Stimulated activated naive B cell treated with anti-CD40 and anti-IgM and Interleukin-4, amounts not matched to agents 10 μg/mL and 1 μg/mL and 100 μg/mL, for 72 hours (primary cell): ENCODE measurements at regions not wholly inside any gene's neighbourhood (a gene's known extent, or its start where the extent isn't known, plus 50 kb on each side); places are given as distances from the start of the nearest gene placed in this dataset.

Experiments
- ATAC-seq, 2 donors: fragments of 150-1000 bp; cut with Tn5 transposase; replicated peaks; 2 replicates each; pipeline ENCODE4 v1.10.0; 2021; ENCODE audit warnings: moderate library complexity in 1 of 2
- DNase-seq: peaks from one replicate; pipeline ENCODE4 v3.0.0; 2021
- H3K27ac Mint-ChIP-seq: one replicate; pipeline ENCODE4 v1.8.0; 2022; ENCODE audit warnings: mild to moderate bottlenecking, mixed read lengths
- H3K27me3 Mint-ChIP-seq, 2 donors: one replicate each; pipeline ENCODE4 v1.8.0; 2022; ENCODE audit warnings: mixed read lengths in 2 of 2
- H3K36me3 Mint-ChIP-seq, 2 donors: one replicate each; pipeline ENCODE4 v1.8.0; 2022; ENCODE audit warnings: mixed read lengths in 2 of 2, mild to moderate bottlenecking in 1 of 2
- H3K4me1 Mint-ChIP-seq, 2 donors: one replicate each; pipeline ENCODE4 v1.8.0; 2022; ENCODE audit warnings: mixed read lengths in 2 of 2, mild to moderate bottlenecking in 1 of 2
- H3K4me3 Mint-ChIP-seq, 2 donors: one replicate each; pipeline ENCODE4 v1.8.0; 2022; ENCODE audit warnings: mild to moderate bottlenecking in 2 of 2, mixed read lengths in 2 of 2, moderate library complexity in 1 of 2
- H3K9me3 Mint-ChIP-seq, 2 donors: one replicate each; pipeline ENCODE4 v1.8.0; 2022; ENCODE audit warnings: mixed read lengths in 2 of 2, mild to moderate bottlenecking in 1 of 2

DNA sequence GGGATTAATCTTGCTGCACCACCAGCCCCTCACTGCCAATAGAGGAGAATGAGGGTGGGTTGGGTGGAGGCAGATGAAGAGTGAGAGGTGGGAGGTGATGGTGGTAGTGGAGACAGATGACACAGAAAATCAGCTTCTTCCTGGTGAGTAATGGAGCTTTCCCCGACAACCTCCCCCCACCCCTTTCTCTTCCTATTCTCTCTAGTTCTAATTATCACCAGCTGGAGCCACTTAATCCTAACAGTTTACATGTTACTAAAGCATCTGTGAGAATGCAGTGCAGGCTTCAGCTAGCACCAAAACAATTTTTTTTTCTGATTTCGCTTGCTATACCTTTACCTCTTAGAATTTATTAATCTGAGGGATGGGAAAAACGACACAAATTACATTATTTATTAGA, 116.1 kb upstream of the DNAJC19 start:
- DNase-seq (no peak), ATAC-seq (no peak)
- Mint-ChIP-seq H3K27ac (no peak overlapping the region), H3K9me3 (peaks cover 6 to 10% of the 10 kb centered on the region in 2 donors), H3K27me3 (no peaks in the 10 kb centered on the region), H3K4me3 (no peak overlapping the region), H3K4me1 (no peaks in the 10 kb centered on the region), H3K36me3 (peaks cover 1 to 4% of the 10 kb centered on the region in 2 donors)

DNA sequence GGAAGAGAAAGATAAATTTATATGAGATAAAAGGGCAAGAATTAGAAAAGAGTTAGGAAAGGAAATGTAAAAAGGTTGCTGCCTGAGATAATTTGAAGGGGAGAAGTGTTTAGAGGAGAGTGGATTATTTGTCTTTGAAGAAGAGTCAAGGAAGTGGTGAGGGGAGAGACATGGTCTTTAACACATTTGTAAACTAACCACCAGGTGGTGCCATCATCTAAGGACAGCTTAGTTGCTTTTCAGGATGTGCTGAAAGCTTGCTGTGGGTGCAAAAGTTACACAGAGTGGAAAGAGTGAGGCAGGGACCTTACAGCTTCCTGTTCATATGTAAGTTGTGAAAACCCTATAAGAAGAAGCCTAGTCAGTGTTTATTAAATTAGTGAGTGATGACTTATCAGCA, 114.1 kb upstream of the DNAJC19 start:
- ATAC-seq = no peak
- H3K36me3 Mint-ChIP-seq = peaks cover 1 to 4% of the 10 kb centered on the region in 2 donors
- no peak overlapping the region for H3K4me3 Mint-ChIP-seq
- H3K27me3 Mint-ChIP-seq = no peaks in the 10 kb centered on the region
- no peak for DNase-seq
- no peaks in the 10 kb centered on the region for H3K4me1 Mint-ChIP-seq
- no peak overlapping the region for H3K27ac Mint-ChIP-seq
- H3K9me3 Mint-ChIP-seq = peaks cover 6 to 9% of the 10 kb centered on the region in 2 donors

DNA sequence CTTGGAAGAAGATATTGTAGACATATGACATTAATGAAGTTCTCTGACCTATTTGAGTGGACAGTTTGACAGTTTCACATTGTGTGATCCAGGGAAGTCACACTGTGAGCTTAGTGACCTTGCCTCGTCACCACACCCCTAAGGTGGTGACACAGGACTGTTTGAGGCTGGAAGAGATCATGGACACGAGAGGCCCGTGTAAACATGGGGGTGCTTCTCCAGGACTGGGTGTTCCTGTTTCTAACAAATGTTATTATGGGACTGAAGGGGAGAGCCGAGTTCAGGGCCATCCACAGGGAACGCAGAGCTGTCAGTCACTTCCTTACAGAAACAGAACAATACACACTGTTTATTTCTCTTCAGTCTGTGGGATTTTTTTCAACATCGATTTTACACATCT, 96.5 kb upstream of the DNAJC19 start:
- H3K4me1 Mint-ChIP-seq = no peaks in the 10 kb centered on the region
- H3K27ac Mint-ChIP-seq = no peak overlapping the region
- H3K36me3 Mint-ChIP-seq = no peaks in the 10 kb centered on the region
- no peak overlapping the region for H3K4me3 Mint-ChIP-seq
- peaks cover 0 to 8% of the 10 kb centered on the region in 2 donors for H3K9me3 Mint-ChIP-seq
- ATAC-seq (no peak), DNase-seq (no peak)
- H3K27me3 Mint-ChIP-seq = no peaks in the 10 kb centered on the region

DNA sequence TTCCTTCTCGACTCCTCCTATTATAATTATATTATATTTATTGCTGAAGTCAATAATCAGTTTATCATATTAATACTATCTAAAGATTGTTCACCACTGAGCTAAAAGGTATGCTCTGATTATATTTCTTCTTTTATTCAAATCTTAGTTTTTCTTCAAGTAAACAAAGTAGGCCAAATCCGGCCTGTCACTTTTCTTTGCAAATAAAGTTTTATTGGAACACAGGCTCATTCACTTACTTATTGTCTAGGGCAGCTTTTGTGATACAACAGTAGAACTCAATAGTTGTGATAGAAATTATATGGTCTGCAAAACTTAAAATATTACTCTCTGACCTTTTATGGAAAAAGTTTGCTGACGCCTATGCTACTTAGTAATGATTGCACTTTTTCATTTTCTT, 92.4 kb upstream of the DNAJC19 start:
- Mint-ChIP-seq H3K9me3 (peaks cover 0 to 1% of the 10 kb centered on the region in 2 donors), H3K4me3 (no peak overlapping the region), H3K27me3 (no peaks in the 10 kb centered on the region), H3K36me3 (no peaks in the 10 kb centered on the region), H3K4me1 (no peaks in the 10 kb centered on the region), H3K27ac (no peak overlapping the region)
- DNase-seq (no peak), ATAC-seq (no peak)

DNA sequence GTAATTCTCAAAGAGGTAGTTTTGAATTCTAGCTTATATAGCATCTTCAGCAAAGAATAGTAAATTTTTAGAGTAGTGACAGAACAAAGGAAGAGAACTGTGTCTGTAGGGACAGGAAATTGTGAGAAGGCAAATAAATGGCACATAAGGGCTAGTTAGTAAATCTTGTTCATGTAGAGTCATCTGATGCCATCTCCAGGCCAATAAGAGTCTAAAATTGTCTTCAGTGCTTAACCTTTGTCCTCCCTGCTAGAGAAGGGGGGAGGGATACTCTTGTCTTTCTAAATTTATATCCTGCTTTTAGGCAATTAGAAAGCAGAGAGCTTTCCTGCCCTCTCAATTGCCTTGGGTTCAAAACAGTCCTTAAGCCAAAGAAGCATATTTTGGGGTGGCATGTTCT, 87.0 kb upstream of the DNAJC19 start:
- no peaks in the 10 kb centered on the region for H3K27me3 Mint-ChIP-seq
- H3K4me3 Mint-ChIP-seq = no peak overlapping the region
- DNase-seq (no peak), ATAC-seq (no peak)
- H3K27ac Mint-ChIP-seq = no peak overlapping the region
- no peaks in the 10 kb centered on the region for H3K4me1 Mint-ChIP-seq
- H3K36me3 Mint-ChIP-seq = no peaks in the 10 kb centered on the region
- peaks cover 10 to 17% of the 10 kb centered on the region in 2 donors for H3K9me3 Mint-ChIP-seq

DNA sequence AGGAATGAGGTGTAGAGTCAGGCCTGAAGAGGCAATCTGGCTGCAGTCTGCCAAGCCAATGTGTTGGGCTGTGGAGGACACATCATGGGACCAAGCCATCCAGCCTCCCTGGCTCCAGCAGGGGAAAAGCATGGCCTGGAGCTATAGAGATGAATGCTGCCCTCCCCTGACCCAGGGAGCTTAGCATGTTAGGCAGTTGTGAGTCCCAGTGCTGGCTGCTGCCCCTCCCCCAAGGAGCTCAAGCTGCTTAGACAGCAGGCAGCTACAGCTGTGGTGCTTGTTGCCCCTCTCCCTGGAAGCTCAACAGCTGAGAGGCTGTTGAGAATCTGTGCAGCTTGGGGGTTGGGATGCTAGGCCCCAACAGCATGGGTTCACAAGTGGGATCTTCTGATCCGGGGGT, 85.6 kb upstream of the DNAJC19 start:
- no peak overlapping the region for H3K4me3 Mint-ChIP-seq
- H3K27ac Mint-ChIP-seq = no peak overlapping the region
- no peaks in the 10 kb centered on the region for H3K36me3 Mint-ChIP-seq
- ATAC-seq (no peak), DNase-seq (no peak)
- no peaks in the 10 kb centered on the region for H3K4me1 Mint-ChIP-seq
- no peaks in the 10 kb centered on the region for H3K27me3 Mint-ChIP-seq
- H3K9me3 Mint-ChIP-seq = peaks cover 10 to 17% of the 10 kb centered on the region in 2 donors

DNA sequence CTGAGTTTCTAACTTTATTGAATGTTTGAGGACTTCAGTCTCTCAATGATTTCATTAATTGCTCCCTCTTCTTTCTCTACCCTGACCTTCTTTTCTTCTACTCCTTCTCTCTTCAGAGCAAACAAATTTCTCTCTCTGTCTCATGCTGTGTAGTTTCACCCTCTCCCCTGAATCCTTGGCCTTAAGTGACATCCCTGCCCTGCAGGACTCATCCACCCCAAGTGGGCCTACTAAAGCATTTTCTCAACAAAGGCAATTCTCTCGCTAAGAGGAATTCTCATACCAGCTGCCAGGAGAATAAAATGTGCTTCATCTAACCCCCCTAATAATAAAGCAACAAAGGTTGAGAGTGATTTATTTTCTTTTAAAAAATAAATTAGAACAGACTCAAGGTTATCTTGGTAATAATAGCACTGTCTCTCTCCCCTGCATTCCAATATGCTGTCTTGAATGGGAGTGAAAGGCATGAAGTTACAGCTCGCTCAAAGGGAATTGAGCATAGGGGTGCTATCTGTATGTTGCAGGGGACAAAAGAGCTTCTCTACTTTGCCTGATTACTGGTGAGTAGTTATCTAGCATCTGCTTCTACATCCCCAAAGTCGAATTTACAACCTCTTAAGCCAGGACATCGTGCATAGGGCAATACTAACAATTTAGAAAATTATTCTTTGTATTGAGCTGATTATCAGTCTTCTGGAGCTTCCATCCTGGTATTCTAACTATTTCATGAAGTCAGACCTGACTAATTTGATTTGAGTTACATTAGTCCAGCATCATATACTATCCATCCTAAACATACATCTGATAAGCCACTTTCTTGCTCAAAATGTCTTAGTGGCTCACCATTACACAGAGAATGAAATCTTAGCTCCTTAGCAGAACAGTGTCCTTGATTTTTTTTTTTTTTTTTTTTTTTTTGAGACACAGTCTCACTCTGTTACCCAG, 76.9 kb upstream of the DNAJC19 start:
- Mint-ChIP-seq H3K27ac (no peak overlapping the region), H3K36me3 (no peaks in the 10 kb centered on the region), H3K4me1 (no peaks in the 10 kb centered on the region), H3K9me3 (peaks cover 0 to 2% of the 10 kb centered on the region in 2 donors), H3K27me3 (no peaks in the 10 kb centered on the region), H3K4me3 (no peak overlapping the region)
- no peak for DNase-seq
- no peak for ATAC-seq

DNA sequence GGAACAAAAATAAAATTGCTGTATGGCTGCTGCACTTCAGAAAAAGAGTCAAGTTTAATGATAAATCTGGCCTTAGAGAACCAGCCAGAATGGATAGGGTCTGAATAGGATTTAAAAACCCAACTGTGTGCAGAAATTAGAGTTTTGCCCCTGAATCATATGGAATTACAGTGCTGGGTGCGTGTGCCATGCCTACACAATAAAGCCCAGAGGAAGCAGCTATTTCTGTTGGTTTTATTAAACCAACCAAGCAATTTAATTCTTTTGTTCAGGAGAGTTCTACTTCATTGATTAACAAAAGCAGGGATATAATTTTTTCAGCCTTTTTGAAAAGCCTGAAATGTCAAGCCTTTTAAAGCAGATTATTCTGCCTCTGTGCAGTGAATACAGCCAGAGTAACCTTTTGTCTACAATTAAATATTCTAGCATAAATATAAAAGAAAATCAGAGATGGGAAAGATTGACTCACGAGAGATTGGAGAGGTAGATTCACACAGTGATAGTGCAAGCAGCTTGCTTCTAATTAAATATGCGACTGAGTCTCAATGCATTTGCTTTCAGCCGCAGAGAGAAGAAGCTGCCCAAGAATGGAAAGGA, 66.7 kb upstream of the DNAJC19 start:
- no peaks in the 10 kb centered on the region for H3K27me3 Mint-ChIP-seq
- H3K9me3 Mint-ChIP-seq = no peaks in the 10 kb centered on the region
- no peak for ATAC-seq
- no peaks in the 10 kb centered on the region for H3K4me1 Mint-ChIP-seq
- H3K27ac Mint-ChIP-seq = no peak overlapping the region
- H3K36me3 Mint-ChIP-seq = no peaks in the 10 kb centered on the region
- no peak overlapping the region for H3K4me3 Mint-ChIP-seq
- no peak for DNase-seq

DNA sequence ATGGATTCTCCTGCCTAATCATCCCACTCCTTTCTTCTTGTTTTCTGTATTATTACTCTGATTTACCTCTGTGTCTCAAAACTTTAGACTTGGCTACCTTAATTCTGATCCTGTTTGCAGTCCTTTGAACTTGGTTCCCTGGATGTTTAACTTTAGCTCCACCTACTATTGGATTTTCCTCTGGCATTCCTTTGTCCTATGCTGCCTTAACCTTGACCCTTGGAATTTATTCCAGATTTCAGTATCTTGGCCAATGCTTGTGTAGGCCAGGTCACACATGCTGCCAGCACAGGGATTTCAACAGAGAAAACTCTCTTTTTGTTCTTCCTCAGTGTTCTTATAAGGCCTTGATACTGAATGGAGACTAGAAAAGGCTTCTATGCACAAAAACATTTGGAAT, 65.0 kb upstream of the DNAJC19 start:
- DNase-seq (no peak), ATAC-seq (no peak)
- H3K4me3 Mint-ChIP-seq = no peak overlapping the region
- no peaks in the 10 kb centered on the region for H3K36me3 Mint-ChIP-seq
- H3K9me3 Mint-ChIP-seq = no peaks in the 10 kb centered on the region
- H3K4me1 Mint-ChIP-seq = no peaks in the 10 kb centered on the region
- no peaks in the 10 kb centered on the region for H3K27me3 Mint-ChIP-seq
- H3K27ac Mint-ChIP-seq = no peak overlapping the region

DNA sequence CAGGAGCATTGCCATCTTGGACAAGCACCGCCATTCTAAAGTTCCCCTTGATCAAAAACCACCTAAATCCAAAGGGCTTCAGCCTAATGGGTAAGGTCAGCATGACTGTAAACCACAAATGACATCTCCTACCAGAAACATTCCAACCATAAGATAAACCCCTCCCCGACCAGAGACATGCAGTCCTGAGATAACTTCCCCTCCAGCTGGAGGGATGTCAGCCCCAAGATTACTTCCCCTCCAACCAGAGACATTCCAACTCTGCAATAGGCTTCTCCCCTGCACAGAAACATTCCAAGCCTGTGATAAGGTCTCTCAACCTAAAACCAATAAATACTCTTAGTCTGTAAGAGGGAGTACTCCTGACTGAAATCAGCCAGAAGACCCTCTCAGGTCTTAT, 62.7 kb upstream of the DNAJC19 start:
- Mint-ChIP-seq H3K4me3 (no peak overlapping the region), H3K4me1 (no peaks in the 10 kb centered on the region), H3K27ac (no peak overlapping the region), H3K27me3 (peaks cover 0 to 4% of the 10 kb centered on the region in 2 donors), H3K9me3 (peaks cover 0 to 2% of the 10 kb centered on the region in 2 donors), H3K36me3 (no peaks in the 10 kb centered on the region)
- ATAC-seq (no peak), DNase-seq (no peak)

DNA sequence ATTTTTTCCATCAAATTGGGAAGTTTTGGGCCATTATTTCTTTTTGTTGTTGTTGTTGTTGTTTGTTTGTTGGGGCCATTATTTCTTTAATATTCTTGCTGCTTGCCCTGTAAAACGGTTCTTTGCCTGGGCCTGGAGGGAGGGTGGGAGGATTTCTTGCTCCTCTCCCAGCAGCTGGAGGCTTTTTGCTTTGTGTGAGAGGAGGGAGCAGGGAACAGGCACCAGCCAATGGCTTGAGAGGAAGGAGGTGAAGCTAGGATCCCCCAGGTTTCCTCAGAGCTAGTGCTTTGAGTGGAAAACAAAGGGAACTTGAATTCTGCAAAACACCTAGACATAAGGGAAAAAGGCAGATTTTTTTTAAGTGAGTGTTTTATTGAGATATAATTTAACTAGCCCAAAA, 61.2 kb upstream of the DNAJC19 start:
- ATAC-seq (no peak), DNase-seq (no peak)
- Mint-ChIP-seq H3K27me3 (peaks cover 0 to 6% of the 10 kb centered on the region in 2 donors), H3K4me3 (no peak overlapping the region), H3K9me3 (peaks cover under 1 to 4% of the 10 kb centered on the region in 2 donors), H3K36me3 (no peaks in the 10 kb centered on the region), H3K27ac (no peak overlapping the region), H3K4me1 (no peaks in the 10 kb centered on the region)

DNA sequence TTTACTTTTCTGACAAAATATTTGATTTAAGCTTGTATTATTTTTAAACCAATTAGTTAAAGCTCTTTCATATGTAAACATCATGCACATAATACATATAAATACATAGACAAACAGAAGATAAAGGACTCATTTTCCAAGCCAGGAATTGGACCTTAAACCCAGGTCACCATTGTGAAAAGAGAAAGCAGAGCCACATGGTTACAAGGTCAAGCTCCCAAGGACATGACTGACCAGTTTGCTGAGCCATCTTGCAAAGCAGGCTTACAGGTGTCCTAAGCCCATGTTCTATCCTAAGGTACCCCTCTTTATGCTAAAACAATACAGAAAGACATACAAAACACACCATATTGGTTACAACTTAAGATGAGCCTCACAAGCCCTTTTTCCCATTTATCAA, 50.5 kb upstream of the DNAJC19 start:
- Mint-ChIP-seq H3K9me3 (peaks cover 10 to 18% of the 10 kb centered on the region in 2 donors), H3K4me1 (no peaks in the 10 kb centered on the region), H3K4me3 (no peak overlapping the region), H3K27ac (no peak overlapping the region), H3K36me3 (peaks cover 0 to 1% of the 10 kb centered on the region in 2 donors), H3K27me3 (no peaks in the 10 kb centered on the region)
- no peak for ATAC-seq
- DNase-seq = no peak
